ENCODE measurements at regions not wholly inside any gene's neighbourhood (a gene's known extent, or its start where the extent isn't known, plus 50 kb on each side); places are given as distances from the start of the nearest gene placed in this dataset.

DNA sequence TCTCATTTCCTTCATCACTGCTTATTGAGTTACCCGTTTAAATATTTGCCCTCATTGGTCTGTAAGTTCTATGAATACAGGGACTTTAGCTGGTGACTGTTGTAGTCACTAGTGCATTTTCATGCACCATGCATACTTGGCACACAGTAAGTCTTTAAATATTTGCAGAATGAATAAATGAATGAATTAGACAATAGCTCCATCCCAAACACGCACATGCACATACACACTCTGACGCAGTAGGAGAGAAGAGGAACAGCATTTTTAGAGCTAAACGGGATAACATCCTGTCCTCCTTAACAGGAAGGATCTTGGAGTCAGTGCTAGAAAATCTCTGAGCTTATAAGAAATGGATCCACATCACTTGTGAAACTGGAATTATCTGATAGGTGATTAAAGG is 447.7 kb downstream of the KIF4B start:
- TF ChIP-seq, protein P1, sequence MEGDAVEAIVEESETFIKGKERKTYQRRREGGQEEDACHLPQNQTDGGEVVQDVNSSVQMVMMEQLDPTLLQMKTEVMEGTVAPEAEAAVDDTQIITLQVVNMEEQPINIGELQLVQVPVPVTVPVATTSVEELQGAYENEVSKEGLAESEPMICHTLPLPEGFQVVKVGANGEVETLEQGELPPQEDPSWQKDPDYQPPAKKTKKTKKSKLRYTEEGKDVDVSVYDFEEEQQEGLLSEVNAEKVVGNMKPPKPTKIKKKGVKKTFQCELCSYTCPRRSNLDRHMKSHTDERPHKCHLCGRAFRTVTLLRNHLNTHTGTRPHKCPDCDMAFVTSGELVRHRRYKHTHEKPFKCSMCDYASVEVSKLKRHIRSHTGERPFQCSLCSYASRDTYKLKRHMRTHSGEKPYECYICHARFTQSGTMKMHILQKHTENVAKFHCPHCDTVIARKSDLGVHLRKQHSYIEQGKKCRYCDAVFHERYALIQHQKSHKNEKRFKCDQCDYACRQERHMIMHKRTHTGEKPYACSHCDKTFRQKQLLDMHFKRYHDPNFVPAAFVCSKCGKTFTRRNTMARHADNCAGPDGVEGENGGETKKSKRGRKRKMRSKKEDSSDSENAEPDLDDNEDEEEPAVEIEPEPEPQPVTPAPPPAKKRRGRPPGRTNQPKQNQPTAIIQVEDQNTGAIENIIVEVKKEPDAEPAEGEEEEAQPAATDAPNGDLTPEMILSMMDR (IDR thresholded peaks at IDR 0.05 in 2 of 3, conservative IDR thresholded peaks at IDR 0.05 in 1 of 3; ENCODE audit: borderline replicate concordance in 1 of 3, insufficient read depth in 1 of 3, low read depth in 2 of 3, low read length in 2 of 3), result no peak
- TF ChIP-seq POLR2A (IDR thresholded peaks at IDR 0.05; ENCODE audit: borderline replicate concordance, extremely low read depth, insufficient read depth, insufficient read length) (no peak), EZH2phosphoT487 (IDR thresholded peaks at IDR 0.05; ENCODE audit: borderline replicate concordance) (no peak)
